K562 (cell line): ENCODE measurements at regions not wholly inside any gene's neighbourhood (a gene's known extent, or its start where the extent isn't known, plus 50 kb on each side); places are given as distances from the start of the nearest gene placed in this dataset.
A peak's percentile ranks its signal among the peaks of the same experiment; 100 is the strongest.

Source experiments
- ATAC-seq: fragments of 200-7000 bp; cut with Tn5 transposase; 3 replicates; pipeline ENCODE4 v1.9.1; 2020; ENCODE audit warnings: moderate library complexity
- BruUV-seq: library from RNA; stranded (reverse); fragments of 400-500 nt; replicated peaks from 2 replicates; lab custom pipeline; 2021; lab: Mats Ljungman, UMichigan
- CTCF ChIA-PET: fragments of 300-600 bp; formaldehyde crosslinking; extraction: SDS; loops from one replicate; lab custom pipeline; 2021; ENCODE audit warnings: low intra/inter-chr PET ratio; lab: Yijun Ruan, JAX
- POLR2A ChIA-PET: fragments of 300-600, 350-650 bp; sonication (Branson Sonifier 250); formaldehyde crosslinking; extraction: SDS; loops from one replicate; lab custom pipeline; 2021; ENCODE audit warnings: antibody characterized with exemption, inconsistent platforms; lab: Yijun Ruan, JAX
- DNase-seq, 4 experiments: peaks; one replicate each; pipeline versions ENCODE4 v3.0.0 to v3.0.0-alpha.2; 2011 to 2018; ENCODE audit warnings: low spot score in 3 of 4, mixed read lengths in 3 of 4; ENCODE audit errors: extremely low read depth in 1 of 4
- FAIRE-seq: peaks from 2 replicates; lab custom pipeline; 2011; peaks lifted over from hg19 to GRCh38; lab: Jason Lieb, UNC
- H2AFZ ChIP-seq: 2 replicates; pipeline ENCODE4 v1.6.0; 2011; ENCODE audit warnings: low read depth, low read length, control low read depth, inconsistent platforms
- H3K27ac ChIP-seq: fragments of 200-600 bp; 3 replicates; pipeline ENCODE4 v1.8.0; 2011; ENCODE audit warnings: low read depth, mild to moderate bottlenecking, control low read depth, inconsistent platforms, low read length, moderate library complexity, mixed read lengths; ENCODE audit errors: extremely low read depth
- H3K27me3 ChIP-seq, 2 experiments: fragments of 300-600 bp in 1 of 2; 2 replicates in 1 of 2; 3 replicates in 1 of 2; pipeline versions ENCODE4 v1.6.0 to v1.8.0; 2011; ENCODE audit warnings: inconsistent platforms in 2 of 2, low read length in 2 of 2, mild to moderate bottlenecking in 1 of 2, mixed read lengths in 1 of 2, moderate library complexity in 1 of 2; ENCODE audit not compliant: control insufficient read depth in 2 of 2, insufficient read depth in 2 of 2
- H3K36me3 ChIP-seq: fragments of 300-600 bp; 3 replicates; pipeline ENCODE4 v1.8.0; 2011; ENCODE audit warnings: mild to moderate bottlenecking, low read length, inconsistent platforms; ENCODE audit not compliant: control insufficient read depth, insufficient read depth
- H3K4me1 ChIP-seq, 2 experiments: fragments of 200-600 bp in 1 of 2; replicated peaks in 1 of 2; 2 replicates in 1 of 2; 3 replicates in 1 of 2; pipeline versions ENCODE4 v1.5.1 to v1.8.0; 2011; ENCODE audit warnings: inconsistent platforms in 2 of 2, low read length in 2 of 2, mild to moderate bottlenecking in 1 of 2, mixed read lengths in 1 of 2, moderate library complexity in 1 of 2; ENCODE audit not compliant: control insufficient read depth in 2 of 2, insufficient read depth in 2 of 2
- H3K4me2 ChIP-seq: 2 replicates; pipeline ENCODE4 v1.6.1; 2011; ENCODE audit warnings: low read length, control low read depth, inconsistent platforms, mixed read lengths; ENCODE audit not compliant: insufficient read depth
- H3K4me3 ChIP-seq: fragments of 200-600 bp; sonication (generic), shearing (Covaris generic); 2 replicates; pipeline ENCODE4 v1.5.1; 2016; ENCODE audit warnings: control low read depth, inconsistent platforms
- H3K79me2 ChIP-seq: fragments of 200-600 bp; 3 replicates; pipeline ENCODE4 v1.8.0; 2011; ENCODE audit warnings: low read length, inconsistent platforms; ENCODE audit not compliant: control insufficient read depth, insufficient read depth
- H3K9ac ChIP-seq, 2 experiments: 2 replicates each; pipeline versions ENCODE4 v1.6.0 to v1.6.1; 2011; ENCODE audit warnings: low read depth in 2 of 2, low read length in 2 of 2, control low read depth in 1 of 2, inconsistent platforms in 1 of 2, mild to moderate bottlenecking in 1 of 2, mixed read lengths in 1 of 2; ENCODE audit not compliant: insufficient read depth in 1 of 2
- H3K9me1 ChIP-seq: one replicate; pipeline ENCODE4 v1.6.0; 2011; ENCODE audit warnings: inconsistent platforms, mild to moderate bottlenecking, low read length, moderate library complexity; ENCODE audit not compliant: control insufficient read depth, insufficient read depth
- H3K9me3 ChIP-seq: replicated peaks from 2 replicates; pipeline ENCODE4 v1.5.1; 2011; ENCODE audit warnings: low read depth, low read length, inconsistent platforms; ENCODE audit not compliant: control insufficient read depth, insufficient read depth
- H4K20me1 ChIP-seq: replicated peaks from 2 replicates; pipeline ENCODE4 v1.6.1; 2011; ENCODE audit warnings: low read length, inconsistent platforms, mixed read lengths; ENCODE audit not compliant: control insufficient read depth, insufficient read depth
- CEBPB ChIP-seq: fragments of 450-650 bp; IDR thresholded peaks from 2 replicates; pipeline ENCODE4 v1.6.1; 2016; ENCODE audit warnings: missing genetic modification characterization, missing compliant biosample characterization
- CEBPG ChIP-seq, 3 experiments: fragments of 200-800 bp in 1 of 3; sonication (Bioruptor generic) in 1 of 3; sonication (generic) in 1 of 3; formaldehyde crosslinking in 1 of 3; IDR thresholded peaks in 2 of 3; conservative IDR thresholded peaks in 1 of 3; 2 replicates each; pipeline versions ENCODE4 v1.6.1 to v1.8.0; 2016 to 2022; ENCODE audit warnings: missing compliant biosample characterization in 2 of 3, missing genetic modification characterization in 2 of 3, mild to moderate bottlenecking in 1 of 3, missing genetic modification reagents in 1 of 3
- MEIS2 ChIP-seq: fragments of 450-650 bp; IDR thresholded peaks from 2 replicates; pipeline ENCODE4 v1.6.1; 2014; ENCODE audit warnings: mild to moderate bottlenecking; ENCODE audit not compliant: partially characterized antibody
- POLR3G ChIP-seq: IDR thresholded peaks from 2 replicates; pipeline ENCODE4 v1.6.1; 2011; ENCODE audit not compliant: insufficient read length, insufficient replicate concordance; ENCODE audit errors: extremely low read depth
- RBBP5 ChIP-seq: fragments of 200-600 bp; sonication (generic); IDR thresholded peaks from 2 replicates; pipeline ENCODE4 v1.6.1; 2012; ENCODE audit warnings: borderline replicate concordance, mild to moderate bottlenecking, low read length, control low read depth, inconsistent platforms; ENCODE audit not compliant: insufficient read depth, poor library complexity, severe bottlenecking
- TARDBP ChIP-seq: fragments of 450-650 bp; IDR thresholded peaks from 2 replicates; pipeline ENCODE4 v1.6.1; 2016
- whole genome bisulfite sequencing: fragments of 100-300 bp; shearing (Covaris generic); methylation state at CpG from one replicate; pipeline ENCODE4 v1.1.6; 2016; ENCODE audit warnings: low coverage, mixed read lengths; ENCODE audit not compliant: insufficient coverage; ENCODE audit errors: missing lambda C conversion rate; 5-methylcytosine and 5-hydroxymethylcytosine counted together
- in situ Hi-C: fragments of 300-500 bp; cut with MboI; formaldehyde crosslinking; loops from 4 replicates; pipeline ENCODE4 v1.15.0; 2018; ENCODE audit warnings: inconsistent platforms, mixed read lengths
- intact Hi-C: fragments of 100-400 bp; cut with micrococcal nuclease; formaldehyde crosslinking; loops from 2 replicates; pipeline ENCODE4 v1.14.2; 2022
- TF ChIP-seq, protein P1 (sequence below): fragments of 450-650 bp; IDR thresholded peaks from 2 replicates; pipeline ENCODE4 v1.6.1; 2016
- TF ChIP-seq, protein P2 (sequence below), 2 experiments: IDR thresholded peaks in 1 of 2; conservative IDR thresholded peaks in 1 of 2; 2 replicates each; pipeline ENCODE4 v1.6.1; 2016; ENCODE audit warnings: low read depth in 2 of 2, mild to moderate bottlenecking in 1 of 2, missing compliant biosample characterization in 1 of 2, missing genetic modification characterization in 1 of 2, moderate library complexity in 1 of 2
- TF ChIP-seq, protein P3 (sequence below): conservative IDR thresholded peaks from 2 replicates; pipeline ENCODE4 v1.6.1; 2011; ENCODE audit warnings: low read depth, mild to moderate bottlenecking, low read length; ENCODE audit not compliant: control insufficient read depth
- TF ChIP-seq, protein P4 (sequence below): sonication (generic); formaldehyde crosslinking; IDR thresholded peaks from 2 replicates; pipeline ENCODE4 v1.8.0; 2022; ENCODE audit warnings: mild to moderate bottlenecking, missing genetic modification reagents

DNA sequence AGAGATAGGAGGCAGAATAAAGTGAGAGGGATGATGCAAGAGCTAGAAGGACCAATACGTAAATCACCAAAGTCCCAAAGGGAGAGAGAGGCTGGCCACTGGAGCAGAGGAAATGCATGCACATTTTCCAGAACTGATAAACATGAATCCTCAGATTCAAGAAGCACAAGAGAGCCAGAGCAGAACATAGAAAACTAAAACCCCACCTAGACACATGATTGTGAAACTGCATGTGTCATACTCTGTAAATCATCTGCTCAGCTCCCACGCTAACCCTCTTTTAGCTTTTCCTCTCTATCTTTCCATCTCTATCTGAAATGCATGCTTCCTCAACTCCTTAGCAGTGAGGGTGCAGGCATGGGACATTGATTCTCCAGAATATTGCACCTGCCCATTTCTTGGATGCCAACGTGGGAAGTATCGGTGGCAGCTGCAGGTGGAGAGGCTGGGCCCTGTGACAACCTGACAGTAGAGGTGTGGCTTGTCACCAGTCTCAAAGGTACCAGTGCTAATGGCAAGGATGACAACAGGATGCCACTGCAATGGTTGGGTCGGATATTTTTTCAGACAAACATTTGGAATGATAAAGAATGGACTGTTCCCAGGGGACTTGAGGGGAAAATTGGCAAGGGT lies 89.3 kb upstream of the OTOS start:
- no peak overlapping the region for H3K4me2 ChIP-seq
- DNase-seq (no peak), FAIRE-seq (no peak), ATAC-seq (no peak)
- no peaks in the 10 kb centered on the region for H3K9me1 ChIP-seq
- H3K27me3 ChIP-seq, result peaks cover 0 to 20% of the 10 kb centered on the region in 2 experiments; a peak in 2 of 5 replicates
- peaks cover 0 to 16% of the 10 kb centered on the region in 2 experiments; a peak in 3 of 5 replicates for H3K4me1 ChIP-seq
- in situ Hi-C loops (loop anchor here (5.0 kb wide), 1 partner anchor 208 kb away; the partner anchor contains the start of gene GPC1), intact Hi-C loops (no loop called here)
- H3K9me3 ChIP-seq, result no peaks in the 10 kb centered on the region; the same call in 1 of the 2 replicates
- no peak overlapping the region for H3K4me3 ChIP-seq
- H4K20me1 ChIP-seq, result no peaks in the 10 kb centered on the region
- CTCF ChIA-PET, result no interaction called here
- 2% methylated on average over 3 of the region's 5 CpGs for WGBS
- TF ChIP-seq MEIS2 (peak; percentile 60), TARDBP (no peak), POLR3G (no peak), CEBPG (CRISPR knock-in tag; IDR thresholded peaks at IDR 0.05) (no peak), CEBPG (tag; conservative IDR thresholded peaks at IDR 0.05 in 1 of 2, IDR thresholded peaks at IDR 0.05 in 1 of 2) (peak; percentile 46 to 84; a peak in 3 of 4 replicates), CEBPB (tag) (0 out of 2 replicates have a peak, but pooled peaks have one; percentile 37), RBBP5 (no peak)
- TF ChIP-seq, protein P1, sequence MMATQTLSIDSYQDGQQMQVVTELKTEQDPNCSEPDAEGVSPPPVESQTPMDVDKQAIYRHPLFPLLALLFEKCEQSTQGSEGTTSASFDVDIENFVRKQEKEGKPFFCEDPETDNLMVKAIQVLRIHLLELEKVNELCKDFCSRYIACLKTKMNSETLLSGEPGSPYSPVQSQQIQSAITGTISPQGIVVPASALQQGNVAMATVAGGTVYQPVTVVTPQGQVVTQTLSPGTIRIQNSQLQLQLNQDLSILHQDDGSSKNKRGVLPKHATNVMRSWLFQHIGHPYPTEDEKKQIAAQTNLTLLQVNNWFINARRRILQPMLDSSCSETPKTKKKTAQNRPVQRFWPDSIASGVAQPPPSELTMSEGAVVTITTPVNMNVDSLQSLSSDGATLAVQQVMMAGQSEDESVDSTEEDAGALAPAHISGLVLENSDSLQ, result peak; percentile 18; the same call in 1 of the 2 replicates
- TF ChIP-seq, protein P2, sequence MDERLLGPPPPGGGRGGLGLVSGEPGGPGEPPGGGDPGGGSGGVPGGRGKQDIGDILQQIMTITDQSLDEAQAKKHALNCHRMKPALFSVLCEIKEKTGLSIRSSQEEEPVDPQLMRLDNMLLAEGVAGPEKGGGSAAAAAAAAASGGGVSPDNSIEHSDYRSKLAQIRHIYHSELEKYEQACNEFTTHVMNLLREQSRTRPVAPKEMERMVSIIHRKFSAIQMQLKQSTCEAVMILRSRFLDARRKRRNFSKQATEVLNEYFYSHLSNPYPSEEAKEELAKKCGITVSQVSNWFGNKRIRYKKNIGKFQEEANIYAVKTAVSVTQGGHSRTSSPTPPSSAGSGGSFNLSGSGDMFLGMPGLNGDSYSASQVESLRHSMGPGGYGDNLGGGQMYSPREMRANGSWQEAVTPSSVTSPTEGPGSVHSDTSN (CRISPR knock-in tag; IDR thresholded peaks at IDR 0.05; ENCODE audit: low read depth), result no peak
- TF ChIP-seq, protein P2 (tag; conservative IDR thresholded peaks at IDR 0.05; ENCODE audit: low read depth), result peak; percentile 48; the same call in 1 of the 2 replicates
- TF ChIP-seq, protein P3, sequence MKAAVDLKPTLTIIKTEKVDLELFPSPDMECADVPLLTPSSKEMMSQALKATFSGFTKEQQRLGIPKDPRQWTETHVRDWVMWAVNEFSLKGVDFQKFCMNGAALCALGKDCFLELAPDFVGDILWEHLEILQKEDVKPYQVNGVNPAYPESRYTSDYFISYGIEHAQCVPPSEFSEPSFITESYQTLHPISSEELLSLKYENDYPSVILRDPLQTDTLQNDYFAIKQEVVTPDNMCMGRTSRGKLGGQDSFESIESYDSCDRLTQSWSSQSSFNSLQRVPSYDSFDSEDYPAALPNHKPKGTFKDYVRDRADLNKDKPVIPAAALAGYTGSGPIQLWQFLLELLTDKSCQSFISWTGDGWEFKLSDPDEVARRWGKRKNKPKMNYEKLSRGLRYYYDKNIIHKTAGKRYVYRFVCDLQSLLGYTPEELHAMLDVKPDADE, result no peak
- TF ChIP-seq, protein P4, sequence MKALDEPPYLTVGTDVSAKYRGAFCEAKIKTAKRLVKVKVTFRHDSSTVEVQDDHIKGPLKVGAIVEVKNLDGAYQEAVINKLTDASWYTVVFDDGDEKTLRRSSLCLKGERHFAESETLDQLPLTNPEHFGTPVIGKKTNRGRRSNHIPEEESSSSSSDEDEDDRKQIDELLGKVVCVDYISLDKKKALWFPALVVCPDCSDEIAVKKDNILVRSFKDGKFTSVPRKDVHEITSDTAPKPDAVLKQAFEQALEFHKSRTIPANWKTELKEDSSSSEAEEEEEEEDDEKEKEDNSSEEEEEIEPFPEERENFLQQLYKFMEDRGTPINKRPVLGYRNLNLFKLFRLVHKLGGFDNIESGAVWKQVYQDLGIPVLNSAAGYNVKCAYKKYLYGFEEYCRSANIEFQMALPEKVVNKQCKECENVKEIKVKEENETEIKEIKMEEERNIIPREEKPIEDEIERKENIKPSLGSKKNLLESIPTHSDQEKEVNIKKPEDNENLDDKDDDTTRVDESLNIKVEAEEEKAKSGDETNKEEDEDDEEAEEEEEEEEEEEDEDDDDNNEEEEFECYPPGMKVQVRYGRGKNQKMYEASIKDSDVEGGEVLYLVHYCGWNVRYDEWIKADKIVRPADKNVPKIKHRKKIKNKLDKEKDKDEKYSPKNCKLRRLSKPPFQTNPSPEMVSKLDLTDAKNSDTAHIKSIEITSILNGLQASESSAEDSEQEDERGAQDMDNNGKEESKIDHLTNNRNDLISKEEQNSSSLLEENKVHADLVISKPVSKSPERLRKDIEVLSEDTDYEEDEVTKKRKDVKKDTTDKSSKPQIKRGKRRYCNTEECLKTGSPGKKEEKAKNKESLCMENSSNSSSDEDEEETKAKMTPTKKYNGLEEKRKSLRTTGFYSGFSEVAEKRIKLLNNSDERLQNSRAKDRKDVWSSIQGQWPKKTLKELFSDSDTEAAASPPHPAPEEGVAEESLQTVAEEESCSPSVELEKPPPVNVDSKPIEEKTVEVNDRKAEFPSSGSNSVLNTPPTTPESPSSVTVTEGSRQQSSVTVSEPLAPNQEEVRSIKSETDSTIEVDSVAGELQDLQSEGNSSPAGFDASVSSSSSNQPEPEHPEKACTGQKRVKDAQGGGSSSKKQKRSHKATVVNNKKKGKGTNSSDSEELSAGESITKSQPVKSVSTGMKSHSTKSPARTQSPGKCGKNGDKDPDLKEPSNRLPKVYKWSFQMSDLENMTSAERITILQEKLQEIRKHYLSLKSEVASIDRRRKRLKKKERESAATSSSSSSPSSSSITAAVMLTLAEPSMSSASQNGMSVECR (CRISPR knock-in tag), result no peak
- H2AFZ ChIP-seq, result no peak overlapping the region
- POLR2A ChIA-PET, result interaction anchor here (1.1 kb wide), 1 partner anchor 214 kb away, joined by 3 read pairs; no protein-coding TSS in a partner anchor
- no peaks in the 10 kb centered on the region for H3K79me2 ChIP-seq
- H3K36me3 ChIP-seq, result no peaks in the 10 kb centered on the region
- no peak overlapping the region for H3K9ac ChIP-seq
- no peak overlapping the region for H3K27ac ChIP-seq
- no TSS peak for BruUV-seq
